PC-9 (cell line): ENCODE measurements at regions not wholly inside any gene's neighbourhood (a gene's known extent, or its start where the extent isn't known, plus 50 kb on each side); places are given as distances from the start of the nearest gene placed in this dataset.

Source experiments
- EZH2 ChIP-seq: fragments of 200-600 bp; sonication (generic); IDR thresholded peaks from 2 replicates; pipeline ENCODE4 v1.8.0; 2017; ENCODE audit warnings: antibody characterized with exemption, low read depth
- TF ChIP-seq, protein P1 (sequence below): fragments of 200-600 bp; sonication (generic); conservative IDR thresholded peaks from 2 replicates; pipeline ENCODE4 v1.6.1; 2017; ENCODE audit warnings: mixed run types, antibody characterized with exemption, mild to moderate bottlenecking, moderate library complexity

DNA sequence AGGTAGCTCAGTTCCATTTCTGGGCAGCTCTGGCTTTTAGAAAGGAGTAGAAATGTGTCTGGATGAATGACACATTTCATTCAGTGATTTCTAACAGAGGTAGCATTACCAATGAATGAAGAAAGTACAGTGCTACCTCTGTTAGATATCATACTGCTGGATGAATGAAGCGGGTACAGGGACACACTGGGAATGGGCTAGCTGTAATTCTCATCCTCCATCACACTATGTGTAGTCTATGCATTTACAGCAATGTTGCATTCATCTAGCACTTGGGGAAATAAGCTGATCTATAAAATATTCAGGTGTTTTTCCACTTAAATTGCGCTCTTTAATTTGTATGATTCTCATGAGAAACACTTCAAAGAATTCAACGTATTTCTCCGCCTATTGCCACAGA lies 158.3 kb upstream of the IRX5 start:
- TF ChIP-seq, protein P1, sequence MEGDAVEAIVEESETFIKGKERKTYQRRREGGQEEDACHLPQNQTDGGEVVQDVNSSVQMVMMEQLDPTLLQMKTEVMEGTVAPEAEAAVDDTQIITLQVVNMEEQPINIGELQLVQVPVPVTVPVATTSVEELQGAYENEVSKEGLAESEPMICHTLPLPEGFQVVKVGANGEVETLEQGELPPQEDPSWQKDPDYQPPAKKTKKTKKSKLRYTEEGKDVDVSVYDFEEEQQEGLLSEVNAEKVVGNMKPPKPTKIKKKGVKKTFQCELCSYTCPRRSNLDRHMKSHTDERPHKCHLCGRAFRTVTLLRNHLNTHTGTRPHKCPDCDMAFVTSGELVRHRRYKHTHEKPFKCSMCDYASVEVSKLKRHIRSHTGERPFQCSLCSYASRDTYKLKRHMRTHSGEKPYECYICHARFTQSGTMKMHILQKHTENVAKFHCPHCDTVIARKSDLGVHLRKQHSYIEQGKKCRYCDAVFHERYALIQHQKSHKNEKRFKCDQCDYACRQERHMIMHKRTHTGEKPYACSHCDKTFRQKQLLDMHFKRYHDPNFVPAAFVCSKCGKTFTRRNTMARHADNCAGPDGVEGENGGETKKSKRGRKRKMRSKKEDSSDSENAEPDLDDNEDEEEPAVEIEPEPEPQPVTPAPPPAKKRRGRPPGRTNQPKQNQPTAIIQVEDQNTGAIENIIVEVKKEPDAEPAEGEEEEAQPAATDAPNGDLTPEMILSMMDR: no peak
- no peak for TF ChIP-seq EZH2
